H1 (cell line): ENCODE measurements at regions not wholly inside any gene's neighbourhood (a gene's known extent, or its start where the extent isn't known, plus 50 kb on each side); places are given as distances from the start of the nearest gene placed in this dataset.

Source experiments
- CTCF ChIA-PET: fragments of 300-600 bp; sonication (Branson Sonifier 250); formaldehyde crosslinking; loops from one replicate; lab custom pipeline; 2021; ENCODE audit not compliant: partially characterized antibody; lab: Charles Lee
- POLR2A ChIA-PET: fragments of 300-600 bp; sonication (Branson Sonifier 250); formaldehyde crosslinking; loops from one replicate; lab custom pipeline; 2021; ENCODE audit warnings: inconsistent platforms; ENCODE audit not compliant: partially characterized antibody; lab: Charles Lee
- DNase-seq, 2 experiments: peaks; one replicate each; pipeline versions ENCODE4 v3.0.0 to v3.0.0-alpha.2; 2010 to 2022; ENCODE audit warnings: low spot score in 2 of 2, low read depth in 1 of 2, mixed read lengths in 1 of 2
- FAIRE-seq: peaks from 2 replicates; lab custom pipeline; 2011; peaks lifted over from hg19 to GRCh38; lab: Jason Lieb, UNC
- H2AFZ ChIP-seq: 2 replicates; pipeline ENCODE4 v1.8.1; 2012; ENCODE audit warnings: low read length, inconsistent platforms
- H2AK5ac ChIP-seq: 2 replicates; pipeline ENCODE4 v1.6.1; 2013; ENCODE audit warnings: low read depth, low read length
- H2BK120ac ChIP-seq: replicated peaks from 2 replicates; pipeline ENCODE3; 2013; ENCODE audit warnings: low read depth, low read length, inconsistent platforms
- H2BK12ac ChIP-seq: 2 replicates; pipeline ENCODE4 v1.6.1; 2013; ENCODE audit warnings: low read depth, low read length
- H2BK15ac ChIP-seq: 2 replicates; pipeline ENCODE4 v1.6.1; 2013; ENCODE audit warnings: low read length
- H2BK20ac ChIP-seq: 2 replicates; pipeline ENCODE4 v1.6.1; 2013; ENCODE audit warnings: low read length
- H2BK5ac ChIP-seq: 2 replicates; pipeline ENCODE4 v1.6.1; 2013; ENCODE audit warnings: low read depth, low read length
- H3K14ac ChIP-seq: 2 replicates; pipeline ENCODE4 v1.6.1; 2013; ENCODE audit warnings: inconsistent platforms; ENCODE audit not compliant: insufficient read length
- H3K18ac ChIP-seq: 2 replicates; pipeline ENCODE4 v1.6.1; 2013; ENCODE audit warnings: low read length; ENCODE audit errors: extremely low read depth
- H3K23ac ChIP-seq: 2 replicates; pipeline ENCODE4 v1.6.1; 2013; ENCODE audit warnings: inconsistent platforms; ENCODE audit not compliant: insufficient read length
- H3K23me2 ChIP-seq: 2 replicates; pipeline ENCODE4 v1.6.1; 2013; ENCODE audit warnings: low read depth, low read length
- H3K27ac ChIP-seq: 2 replicates; pipeline ENCODE4 v1.6.1; 2011; ENCODE audit warnings: low read depth, low read length, inconsistent platforms
- H3K27me3 ChIP-seq, 4 experiments: replicated peaks in 1 of 4; 1 replicate in 1 of 4; 2 replicates in 3 of 4; pipeline versions ENCODE4 v1.6.1 to v1.8.1; 2011 to 2013; ENCODE audit warnings: low read length in 3 of 4, mild to moderate bottlenecking in 3 of 4, inconsistent platforms in 2 of 4, mixed read lengths in 2 of 4, moderate library complexity in 1 of 4; ENCODE audit not compliant: control insufficient read depth in 3 of 4, insufficient read depth in 3 of 4; ENCODE audit errors: extremely low read depth in 1 of 4
- H3K36me3 ChIP-seq, 4 experiments: 2 replicates each; pipeline versions ENCODE4 v1.6.1 to v1.8.1; 2011 to 2013; ENCODE audit warnings: mild to moderate bottlenecking in 4 of 4, low read length in 3 of 4, moderate library complexity in 2 of 4, control low read depth in 1 of 4, inconsistent platforms in 1 of 4; ENCODE audit not compliant: insufficient read depth in 4 of 4, control insufficient read depth in 2 of 4
- H3K4ac ChIP-seq: replicated peaks from 2 replicates; pipeline ENCODE3; 2013; ENCODE audit warnings: low read length, low read depth, mixed read lengths, inconsistent platforms; ENCODE audit not compliant: insufficient read length
- H3K4me1 ChIP-seq, 4 experiments: replicated peaks in 1 of 4; 1 replicate in 1 of 4; 2 replicates in 3 of 4; pipeline versions ENCODE4 v1.6.1 to v1.8.1; 2011 to 2013; ENCODE audit warnings: low read length in 3 of 4, inconsistent platforms in 2 of 4, mixed read lengths in 1 of 4; ENCODE audit not compliant: insufficient read depth in 4 of 4, control insufficient read depth in 3 of 4
- H3K4me2 ChIP-seq, 2 experiments: 2 replicates each; pipeline versions ENCODE4 v1.6.1 to v1.8.1; 2011 to 2013; ENCODE audit warnings: low read depth in 2 of 2, low read length in 2 of 2, control low read depth in 1 of 2, inconsistent platforms in 1 of 2, mild to moderate bottlenecking in 1 of 2; ENCODE audit not compliant: insufficient read depth in 1 of 2
- H3K4me3 ChIP-seq, 4 experiments: fragments of 200-600, 300-600 bp in 1 of 4; sonication (generic), shearing (Covaris generic), sonication (Bioruptor Twin) in 1 of 4; 2 replicates each; pipeline versions ENCODE4 v1.5.1 to v1.8.1; 2011 to 2016; ENCODE audit warnings: low read length in 4 of 4, low read depth in 3 of 4, control low read depth in 2 of 4, inconsistent platforms in 2 of 4, mild to moderate bottlenecking in 2 of 4, mixed read lengths in 1 of 4, moderate library complexity in 1 of 4; ENCODE audit not compliant: insufficient read depth in 2 of 4; ENCODE audit errors: extremely low read depth in 1 of 4
- H3K56ac ChIP-seq: replicated peaks from 2 replicates; pipeline ENCODE3; 2013; ENCODE audit warnings: low read depth, mild to moderate bottlenecking, mixed read lengths, low read length, inconsistent platforms; ENCODE audit not compliant: insufficient read length
- H3K79me1 ChIP-seq: 2 replicates; pipeline ENCODE4 v1.6.1; 2013; ENCODE audit warnings: low read depth, low read length, control low read depth
- H3K79me2 ChIP-seq, 2 experiments: 2 replicates each; pipeline versions ENCODE4 v1.6.1 to v1.8.1; 2012 to 2013; ENCODE audit warnings: low read length in 2 of 2, mild to moderate bottlenecking in 2 of 2, inconsistent platforms in 1 of 2; ENCODE audit not compliant: insufficient read depth in 2 of 2, control insufficient read depth in 1 of 2
- H3K9ac ChIP-seq, 4 experiments: replicated peaks in 1 of 4; 1 replicate in 1 of 4; 2 replicates in 3 of 4; pipeline versions ENCODE4 v1.6.1 to v1.8.1; 2011 to 2013; ENCODE audit warnings: low read depth in 3 of 4, low read length in 3 of 4, control low read depth in 2 of 4, mild to moderate bottlenecking in 2 of 4, moderate library complexity in 2 of 4, inconsistent platforms in 1 of 4; ENCODE audit errors: extremely low read depth in 1 of 4
- H3K9me3 ChIP-seq, 2 experiments: 2 replicates each; pipeline versions ENCODE4 v1.6.1 to v1.8.1; 2012 to 2013; ENCODE audit warnings: mild to moderate bottlenecking in 2 of 2, moderate library complexity in 2 of 2, control low read depth in 1 of 2, inconsistent platforms in 1 of 2, low read depth in 1 of 2, low read length in 1 of 2, mixed read lengths in 1 of 2; ENCODE audit not compliant: insufficient read depth in 2 of 2
- H4K20me1 ChIP-seq, 2 experiments: replicated peaks in 1 of 2; 2 replicates each; pipeline versions ENCODE3 to v1.8.1; 2011 to 2013; ENCODE audit warnings: inconsistent platforms in 2 of 2, low read length in 2 of 2, mild to moderate bottlenecking in 1 of 2; ENCODE audit not compliant: insufficient read depth in 2 of 2, control insufficient read depth in 1 of 2
- H4K5ac ChIP-seq: 2 replicates; pipeline ENCODE4 v1.6.1; 2013; ENCODE audit warnings: low read length, low read depth, mixed read lengths, inconsistent platforms; ENCODE audit not compliant: insufficient read length
- H4K8ac ChIP-seq: 2 replicates; pipeline ENCODE4 v1.8.0; 2013; ENCODE audit warnings: mild to moderate bottlenecking, moderate library complexity, low read length, inconsistent platforms; ENCODE audit not compliant: insufficient read depth; ENCODE audit errors: extremely low read depth
- H4K91ac ChIP-seq: replicated peaks from 2 replicates; pipeline ENCODE3; 2013; ENCODE audit warnings: low read length, mixed read lengths, inconsistent platforms; ENCODE audit not compliant: insufficient read length
- ASH2L ChIP-seq: fragments of 200-600, 300-600 bp; sonication (generic); IDR thresholded peaks from one replicate; pipeline ENCODE4 v1.7.1; 2017; ENCODE audit warnings: low read length
- CBX8 ChIP-seq: fragments of 300-800, 300-1000 bp; sonication (generic); IDR thresholded peaks from 2 replicates; pipeline ENCODE4 v1.7.1; 2016; ENCODE audit warnings: low read depth, low read length, borderline replicate concordance
- CEBPB ChIP-seq: IDR thresholded peaks from 2 replicates; pipeline ENCODE4 v1.6.1; 2012; ENCODE audit warnings: low read depth, low read length
- CHD1 ChIP-seq: IDR thresholded peaks from 2 replicates; pipeline ENCODE4 v1.6.1; 2012; ENCODE audit warnings: low read depth, low read length, improper control_type of control experiment
- FOSL1 ChIP-seq: IDR thresholded peaks from 2 replicates; pipeline ENCODE4 v1.6.1; 2011; ENCODE audit warnings: mild to moderate bottlenecking, low read depth, low read length, moderate library complexity; ENCODE audit not compliant: insufficient read depth
- NANOG ChIP-seq: IDR thresholded peaks from 2 replicates; pipeline ENCODE4 v1.6.1; 2011; ENCODE audit warnings: low read length, low read depth, mild to moderate bottlenecking, inconsistent platforms; ENCODE audit not compliant: insufficient read depth, poor library complexity, severe bottlenecking
- SAP30 ChIP-seq: fragments of 300-600 bp; sonication (generic); IDR thresholded peaks from 2 replicates; pipeline ENCODE4 v1.7.1; 2012; ENCODE audit warnings: low read length, moderate library complexity, mild to moderate bottlenecking, inconsistent platforms; ENCODE audit not compliant: insufficient read depth, insufficient replicate concordance
- SIN3A ChIP-seq, 2 experiments: IDR thresholded peaks in 1 of 2; conservative IDR thresholded peaks in 1 of 2; 2 replicates each; pipeline ENCODE4 v1.6.1; 2011 to 2012; ENCODE audit warnings: low read length in 2 of 2, improper control_type of control experiment in 1 of 2, low read depth in 1 of 2, mild to moderate bottlenecking in 1 of 2
- SP1 ChIP-seq: IDR thresholded peaks from 2 replicates; pipeline ENCODE4 v1.6.1; 2011; ENCODE audit warnings: low read depth, low read length
- SUZ12 ChIP-seq: fragments of 200-600 bp; sonication (generic); IDR thresholded peaks from 2 replicates; pipeline ENCODE4 v1.6.1; 2012; ENCODE audit warnings: mild to moderate bottlenecking, inconsistent platforms, low read length, moderate library complexity, mixed read lengths
- TAF1 ChIP-seq: IDR thresholded peaks from 2 replicates; pipeline ENCODE4 v1.6.1; 2011; ENCODE audit warnings: mild to moderate bottlenecking, low read depth, low read length
- TBP ChIP-seq: IDR thresholded peaks from 2 replicates; pipeline ENCODE4 v1.6.1; 2011; ENCODE audit warnings: low read depth, low read length, improper control_type of control experiment
- TEAD4 ChIP-seq: IDR thresholded peaks from 2 replicates; pipeline ENCODE4 v1.6.1; 2012; ENCODE audit warnings: low read depth, low read length, inconsistent platforms, mixed read lengths
- YY1 ChIP-seq: IDR thresholded peaks from 2 replicates; pipeline ENCODE4 v1.6.1; 2011; ENCODE audit warnings: low read depth, mild to moderate bottlenecking, low read length
- whole genome bisulfite sequencing, 2 experiments: shearing (Covaris generic) in 1 of 2; methylation state at CpG; one replicate each; pipeline versions ENCODE4 v1.1.6 to v1.1.7; 2013 to 2015; ENCODE audit warnings: low lambda C conversion rate in 2 of 2, mixed read lengths in 2 of 2, inconsistent platforms in 1 of 2, low coverage in 1 of 2, missing lambda C conversion rate in 1 of 2; ENCODE audit not compliant: insufficient replicate concordance in 2 of 2, insufficient coverage in 1 of 2, insufficient read length in 1 of 2; ENCODE audit errors: extremely low coverage in 1 of 2, missing lambda C conversion rate in 1 of 2; 5-methylcytosine and 5-hydroxymethylcytosine counted together
- TF ChIP-seq, protein P1 (sequence below): IDR thresholded peaks from 2 replicates; pipeline ENCODE4 v1.6.1; 2012; ENCODE audit warnings: inconsistent platforms

DNA sequence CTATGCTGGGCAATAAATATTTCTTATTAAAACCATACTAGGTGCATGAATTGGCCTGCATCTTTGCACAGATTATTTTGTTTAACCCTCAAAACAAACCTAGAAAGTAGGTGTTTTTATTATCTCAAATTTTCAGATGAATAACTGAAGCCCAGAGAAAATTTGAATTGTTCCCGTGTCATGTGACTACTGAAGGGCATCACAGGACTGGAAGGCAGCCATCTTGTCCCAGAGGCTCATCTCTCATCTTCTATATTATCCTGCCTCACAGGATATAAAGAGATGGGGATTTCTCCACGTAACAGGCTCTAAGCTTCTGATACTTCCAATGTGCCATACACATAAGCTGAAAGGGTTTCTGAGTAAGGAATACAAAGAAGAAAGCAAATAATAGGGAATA is 84.0 kb upstream of the ODAD2 start:
- H3K23ac ChIP-seq: no peak overlapping the region
- TF ChIP-seq NANOG (no peak), TBP (no peak), FOSL1 (no peak), TEAD4 (no peak), YY1 (no peak), SIN3A (conservative IDR thresholded peaks at IDR 0.05 in 1 of 2, IDR thresholded peaks at IDR 0.05 in 1 of 2; ENCODE audit: low read depth in 1 of 2, low read length in 2 of 2) (no peak), SP1 (no peak), ASH2L (no peak), CBX8 (no peak), SUZ12 (no peak), SAP30 (no peak), TAF1 (no peak), CEBPB (no peak), CHD1 (no peak)
- TF ChIP-seq, protein P1, sequence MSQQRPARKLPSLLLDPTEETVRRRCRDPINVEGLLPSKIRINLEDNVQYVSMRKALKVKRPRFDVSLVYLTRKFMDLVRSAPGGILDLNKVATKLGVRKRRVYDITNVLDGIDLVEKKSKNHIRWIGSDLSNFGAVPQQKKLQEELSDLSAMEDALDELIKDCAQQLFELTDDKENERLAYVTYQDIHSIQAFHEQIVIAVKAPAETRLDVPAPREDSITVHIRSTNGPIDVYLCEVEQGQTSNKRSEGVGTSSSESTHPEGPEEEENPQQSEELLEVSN: no peak

More for the DNA sequence above, 84.0 kb upstream of the ODAD2 start:
- no peak overlapping the region for H3K56ac ChIP-seq
- no peak overlapping the region for H3K14ac ChIP-seq
- POLR2A ChIA-PET: no interaction called here
- H3K79me2 ChIP-seq: no peaks in the 10 kb centered on the region
- FAIRE-seq (no peak), DNase-seq (no peak)
- no peak overlapping the region for H2AK5ac ChIP-seq
- no peak overlapping the region for H3K27ac ChIP-seq
- no peak overlapping the region for H3K4me3 ChIP-seq
- H2BK15ac ChIP-seq: no peak overlapping the region
- H3K79me1 ChIP-seq: no peaks in the 10 kb centered on the region
- no peak overlapping the region for H2BK12ac ChIP-seq
- no peaks in the 10 kb centered on the region for H3K9me3 ChIP-seq
- no peak overlapping the region for H2BK5ac ChIP-seq
- H3K18ac ChIP-seq: no peak overlapping the region
- H2AFZ ChIP-seq: no peak overlapping the region
- no peak overlapping the region for H2BK20ac ChIP-seq
- CTCF ChIA-PET: no interaction called here
- H4K20me1 ChIP-seq: no peaks in the 10 kb centered on the region
- no peak overlapping the region for H4K91ac ChIP-seq
- no peak overlapping the region for H4K8ac ChIP-seq
- no peaks in the 10 kb centered on the region for H3K4me1 ChIP-seq
- H3K4me2 ChIP-seq: no peak overlapping the region
- H4K5ac ChIP-seq: no peak overlapping the region
- no peak overlapping the region for H3K9ac ChIP-seq
- H3K4ac ChIP-seq: no peak overlapping the region
- H3K36me3 ChIP-seq: no peaks in the 10 kb centered on the region
- no peaks in the 10 kb centered on the region for H3K27me3 ChIP-seq
- no peak overlapping the region for H2BK120ac ChIP-seq
- 94% methylated on average over 2 of the region's 2 CpGs; no CpG with 5 or more reads in 1 of the 2 experiments for WGBS, 2 experiments
- H3K23me2 ChIP-seq: no peaks in the 10 kb centered on the region
